Cerebellar nuclear complex (tissue), 1 donor: ENCODE measurements at regions not wholly inside any gene's neighbourhood (a gene's known extent, or its start where the extent isn't known, plus 50 kb on each side); places are given as distances from the start of the nearest gene placed in this dataset.

Experiments
- DNase-seq, 2 experiments: peaks; one replicate each; lab custom pipeline; 2025; lab: John Stamatoyannopoulos, UW

DNA sequence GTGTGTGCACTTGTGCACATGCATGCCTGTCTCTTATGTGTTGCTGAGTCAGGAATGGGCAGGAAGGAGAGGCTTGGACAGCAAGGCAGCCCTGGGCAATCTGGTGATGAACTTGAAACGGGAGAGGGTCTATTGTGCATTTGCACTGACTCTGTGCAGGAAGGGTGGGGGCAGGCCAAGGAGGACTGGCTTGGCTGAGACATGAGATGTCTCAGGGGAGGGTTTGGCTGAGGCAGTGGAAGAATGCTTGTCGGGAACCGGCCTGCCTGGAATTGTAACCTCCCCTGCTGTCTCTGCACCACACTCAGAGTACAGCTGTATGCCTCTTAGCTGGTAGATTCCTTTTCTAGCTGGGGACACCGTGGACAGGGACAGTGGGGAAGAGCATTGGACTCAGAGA, 176.1 kb upstream of the TNP1 start:
- DNase-seq: no peak

DNA sequence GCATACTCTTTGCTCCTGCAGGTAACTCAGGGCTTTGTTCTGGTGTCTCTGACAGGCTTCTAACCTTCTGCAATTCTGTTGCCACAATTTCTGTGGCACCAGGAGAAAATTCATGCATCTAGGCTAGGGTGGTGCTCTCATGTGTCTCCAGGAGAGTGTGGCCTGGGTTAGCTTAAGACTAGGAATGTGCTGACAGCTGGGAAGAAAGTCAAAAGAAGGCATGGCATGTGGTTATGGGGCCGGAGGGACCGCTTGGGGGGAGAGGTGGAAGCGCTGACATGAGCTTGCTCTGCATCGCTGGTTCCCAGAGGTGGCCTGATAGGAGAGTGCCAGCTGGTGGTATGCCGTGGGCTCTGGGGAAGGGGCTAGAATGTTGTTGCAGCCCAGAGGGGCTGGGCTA, 173.3 kb upstream of the TNP1 start:
- DNase-seq: no peak

DNA sequence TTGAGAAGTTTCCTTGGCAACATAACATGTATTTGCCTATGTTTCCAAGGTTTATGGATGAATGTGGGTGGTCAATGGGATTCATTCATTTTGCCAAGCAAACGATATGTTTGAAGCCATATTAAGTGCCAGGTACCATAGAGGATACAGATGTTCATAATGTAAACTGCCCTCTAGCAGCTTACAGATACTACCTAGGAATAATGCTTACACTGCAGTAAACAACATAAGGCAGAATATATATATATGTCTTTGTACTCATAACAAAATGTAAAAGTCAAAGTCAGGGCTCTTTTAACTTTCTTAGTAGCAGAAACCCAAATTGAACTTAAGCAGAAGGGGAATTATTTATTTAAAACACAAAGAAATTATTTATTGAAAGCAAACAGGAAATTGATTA, 171.6 kb upstream of the TNP1 start:
- DNase-seq: no peak

DNA sequence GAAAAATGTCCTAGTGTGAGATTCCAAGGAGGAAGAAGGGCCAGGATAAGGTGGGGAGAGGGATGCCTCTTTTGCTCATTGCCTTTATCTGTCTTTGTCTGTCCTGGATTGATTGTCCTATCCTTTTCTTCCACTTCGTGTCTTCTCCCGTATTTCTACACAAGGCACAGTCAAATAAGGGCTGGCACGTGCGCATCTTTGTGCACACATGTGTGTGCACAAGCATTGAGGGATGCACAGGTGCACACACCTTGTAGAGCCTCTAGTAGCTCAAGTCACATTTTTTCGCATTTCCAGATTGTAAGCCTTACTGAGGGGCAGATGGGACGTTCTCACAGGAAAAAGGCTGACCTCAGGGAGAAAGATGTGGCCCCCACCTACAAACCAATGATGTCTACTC, 170.2 kb upstream of the TNP1 start:
- DNase-seq: no peak

DNA sequence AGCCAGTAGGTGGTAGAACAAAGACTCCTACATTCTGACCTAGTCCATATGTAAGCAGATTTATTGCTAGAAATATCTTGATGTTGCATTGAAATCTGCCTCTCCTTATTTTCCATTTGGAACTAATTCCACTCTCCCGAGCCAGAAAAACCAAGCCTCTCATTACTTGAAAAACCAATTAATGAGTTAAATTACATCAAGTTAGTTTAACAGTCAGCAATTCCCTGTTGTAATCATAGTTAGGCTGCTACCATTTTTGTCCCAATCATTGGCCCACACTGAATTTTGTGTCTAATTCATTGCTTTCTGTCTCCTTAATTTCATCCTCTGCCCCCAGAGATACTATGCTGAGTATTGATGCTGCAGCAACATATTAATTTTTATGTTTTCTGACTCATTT, 168.3 kb upstream of the TNP1 start:
- DNase-seq: no peak

DNA sequence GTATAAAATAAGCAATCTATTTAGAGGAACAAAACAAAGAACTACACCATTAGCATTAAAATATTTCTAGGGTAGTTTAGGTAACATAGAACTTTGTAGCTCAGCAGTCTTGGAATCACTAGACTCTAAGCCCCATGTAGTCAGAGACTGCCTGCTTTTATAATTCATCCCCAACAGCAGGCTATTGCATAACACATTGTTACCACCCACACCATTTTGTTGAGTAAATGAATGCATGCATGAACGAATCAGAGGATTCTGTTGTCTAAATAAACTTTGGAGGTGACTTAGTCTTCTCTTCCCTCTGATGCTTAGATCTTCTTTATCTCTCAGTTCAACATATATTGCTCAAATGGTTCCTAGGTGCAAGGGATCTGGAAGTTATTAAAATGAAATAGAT, 167.6 kb upstream of the TNP1 start:
- no peak for DNase-seq

DNA sequence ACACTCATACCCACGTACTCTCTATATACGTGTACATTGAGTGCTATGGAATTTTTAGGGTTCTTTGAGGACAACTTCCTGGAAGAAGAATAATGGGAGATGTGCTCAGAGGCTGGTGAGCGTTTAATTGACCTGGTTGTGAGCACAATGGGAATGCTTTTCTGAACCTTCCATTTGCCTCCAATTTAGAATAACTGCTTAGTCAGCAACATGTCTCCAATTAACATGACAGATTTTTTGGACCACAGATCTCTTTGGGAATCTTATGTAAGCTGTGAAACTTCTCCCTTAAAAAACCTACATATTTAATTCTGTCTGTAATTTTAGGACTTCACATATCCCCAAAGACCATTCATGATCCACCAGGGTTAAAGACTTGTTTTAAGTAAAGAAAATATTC, 166.7 kb upstream of the TNP1 start:
- no peak for DNase-seq

DNA sequence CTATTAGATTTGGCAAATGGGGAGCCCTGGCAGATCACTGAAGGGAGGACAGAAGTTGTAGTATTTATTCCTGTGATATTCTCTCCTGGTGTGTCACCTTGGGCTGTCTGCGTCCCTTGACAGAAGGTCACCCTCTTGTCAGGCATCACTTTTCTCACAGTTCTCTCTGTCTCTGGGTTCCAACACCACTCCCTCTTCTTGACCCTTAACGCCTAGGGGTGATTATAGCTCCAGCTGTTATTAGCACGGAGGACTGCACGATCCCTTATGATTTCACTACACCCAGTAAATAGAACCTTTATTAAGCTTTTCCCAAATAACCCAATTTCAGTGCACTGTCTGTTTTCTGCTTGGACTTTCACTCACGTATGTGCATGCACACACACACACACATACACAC, 166.3 kb upstream of the TNP1 start:
- DNase-seq: no peak

DNA sequence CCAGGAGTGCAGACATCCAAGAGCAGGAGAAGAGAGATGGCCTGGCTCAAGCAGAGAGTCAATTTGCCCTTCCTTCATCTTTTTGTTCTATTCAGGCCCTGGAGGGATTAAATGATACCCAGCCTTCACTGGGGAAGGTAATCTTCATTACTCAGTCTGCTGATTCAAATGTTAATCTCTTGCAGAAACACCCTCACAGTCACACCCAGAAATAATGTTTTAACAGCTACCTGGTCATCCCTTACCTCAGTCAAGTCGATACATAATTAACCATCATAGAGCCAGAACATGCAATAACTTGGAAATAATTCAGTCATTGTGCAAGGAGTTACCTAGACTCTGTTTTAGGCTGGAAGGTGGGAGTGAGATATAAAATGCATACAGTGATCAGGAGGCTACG, 163.7 kb upstream of the TNP1 start:
- DNase-seq: no peak

DNA sequence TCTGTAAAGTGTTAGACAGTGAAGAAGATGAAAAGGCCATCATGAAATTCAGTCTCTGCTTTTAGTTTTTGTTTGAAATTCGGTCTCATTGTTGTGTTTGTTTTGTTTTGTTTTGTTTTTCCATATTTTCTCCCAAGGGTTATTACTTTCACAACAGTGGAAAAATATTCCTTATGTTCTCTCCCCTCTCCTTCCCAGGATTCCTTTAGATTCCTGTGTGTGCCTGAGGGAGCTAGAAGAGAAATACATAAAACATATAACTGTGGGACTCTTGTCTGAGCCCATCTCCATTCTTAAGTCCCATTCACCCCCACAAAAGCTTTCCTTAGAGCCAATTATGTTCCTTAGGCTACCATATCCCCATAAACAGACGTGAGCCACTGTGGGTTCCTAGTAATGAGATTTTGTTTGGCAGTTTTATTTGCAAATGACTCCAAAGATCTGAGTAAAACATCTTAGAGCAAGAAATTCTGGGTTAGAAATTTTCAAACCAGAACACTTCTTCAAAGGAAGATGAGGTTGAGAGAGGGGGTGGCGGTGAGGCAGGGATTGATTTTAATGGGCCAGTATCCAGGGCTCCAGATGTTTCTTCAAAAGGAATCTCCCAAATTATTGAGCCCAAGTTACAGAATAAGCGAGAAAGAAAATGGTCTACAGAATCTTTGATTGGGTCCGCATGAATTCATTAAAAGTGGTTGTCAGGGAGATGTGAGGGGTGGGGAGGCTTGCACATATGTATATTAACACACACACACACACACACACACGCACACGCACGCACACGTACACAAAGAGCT, 157.8 kb upstream of the TNP1 start:
- no peak for DNase-seq

DNA sequence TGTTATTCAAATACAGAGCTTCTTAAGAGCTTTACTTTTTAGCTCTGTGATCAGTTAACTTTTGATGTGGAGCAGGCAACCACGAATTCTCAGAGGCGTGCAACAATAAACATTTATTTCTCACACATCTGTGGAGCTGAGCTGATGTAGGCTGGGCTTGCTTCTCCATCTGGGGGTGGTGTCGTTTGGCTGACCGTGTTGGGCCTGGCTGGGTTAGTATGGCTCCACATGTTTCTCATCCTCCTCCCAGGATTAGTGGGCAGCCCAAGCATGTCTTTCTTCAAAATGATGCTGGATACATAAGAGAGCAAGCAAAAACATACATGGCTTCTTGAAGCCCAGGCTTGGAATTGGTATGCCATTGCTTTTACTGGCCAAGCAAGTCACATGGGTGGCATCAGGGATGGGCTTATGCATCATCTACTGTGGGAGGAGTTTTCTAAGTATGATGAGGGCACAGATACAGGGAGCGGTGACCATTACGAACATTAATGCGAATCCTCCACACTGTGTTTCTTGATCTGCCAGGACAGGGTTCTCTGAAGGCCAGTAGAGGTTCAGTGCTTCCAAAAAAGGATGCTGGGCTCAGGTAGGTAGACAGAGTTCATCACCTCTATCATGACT, 157.0 kb upstream of the TNP1 start:
- no peak for DNase-seq

DNA sequence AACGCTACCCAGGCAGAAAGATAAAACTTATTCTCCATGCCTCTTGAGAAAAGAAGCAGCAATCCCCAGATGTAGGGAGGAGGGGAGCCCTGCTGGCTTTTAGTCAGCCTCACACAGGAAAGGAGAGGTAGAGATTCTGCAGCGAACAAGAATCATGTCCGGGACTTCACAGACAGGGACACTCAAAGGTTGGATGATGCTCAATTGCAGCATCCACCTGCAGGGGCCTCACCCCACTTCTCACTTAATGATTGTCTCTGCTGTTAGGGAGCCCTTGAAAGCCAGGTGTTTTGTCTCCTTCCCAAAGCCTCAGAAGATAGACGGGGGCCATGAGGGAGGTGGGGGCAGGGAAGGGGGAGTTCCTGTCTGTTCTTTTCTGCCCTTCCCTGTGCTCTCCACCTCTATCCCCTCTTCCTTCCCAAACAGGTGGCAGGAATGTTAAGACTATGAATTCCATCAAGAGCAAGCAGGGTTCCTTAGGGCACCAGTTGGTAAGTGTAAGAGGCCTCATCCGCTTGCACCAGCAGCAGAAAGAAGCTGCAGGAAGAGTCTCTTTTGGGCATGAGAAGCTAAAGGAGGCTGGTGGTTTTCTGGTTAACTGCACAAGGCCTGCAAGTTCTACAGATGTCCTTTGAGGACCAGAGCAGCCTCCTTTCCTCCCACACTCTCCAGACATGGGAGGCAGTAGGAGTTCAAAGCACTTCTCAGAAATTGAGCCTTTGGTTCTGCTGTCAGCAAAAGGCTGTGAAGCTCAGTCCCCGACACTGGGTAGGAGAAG, 154.7 kb upstream of the TNP1 start:
- no peak for DNase-seq

DNA sequence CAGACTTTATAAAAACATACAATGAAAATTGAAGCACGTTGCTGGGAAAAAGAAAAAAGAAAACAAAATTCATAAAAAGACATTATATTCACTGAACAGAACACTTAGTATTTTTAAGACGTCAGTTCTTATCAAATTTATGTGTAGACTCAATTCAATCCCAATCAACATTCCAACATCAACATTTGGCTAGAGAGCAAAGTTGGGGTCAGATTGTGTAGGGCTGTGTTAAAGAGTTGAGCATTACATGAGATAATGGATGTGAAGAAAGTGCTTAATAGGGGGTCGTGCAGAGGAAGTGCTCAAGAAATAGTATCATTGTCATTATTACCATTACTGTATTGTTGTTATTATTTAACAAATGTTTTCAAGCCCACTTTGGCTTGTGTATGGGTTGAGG, 154.1 kb upstream of the TNP1 start:
- DNase-seq: no peak

DNA sequence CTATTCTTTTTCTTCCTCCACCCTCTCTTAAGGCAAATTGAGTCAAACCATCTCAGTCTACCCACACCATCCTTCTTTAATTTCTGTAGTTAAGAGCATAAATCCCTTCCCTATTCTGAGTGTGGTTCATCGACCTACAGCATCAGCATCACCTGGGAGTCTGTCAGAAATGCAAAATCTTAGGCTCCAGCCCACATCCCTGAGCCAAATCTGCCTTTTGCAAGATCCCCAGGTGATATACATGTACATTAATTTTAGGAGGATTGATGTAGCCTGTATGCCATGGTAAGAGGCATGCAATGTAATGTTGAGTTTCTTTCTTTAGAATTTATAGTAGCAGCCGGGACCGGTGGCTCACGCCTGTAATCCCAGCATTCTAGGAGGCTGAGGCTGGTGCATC, 151.7 kb upstream of the TNP1 start:
- no peak for DNase-seq

DNA sequence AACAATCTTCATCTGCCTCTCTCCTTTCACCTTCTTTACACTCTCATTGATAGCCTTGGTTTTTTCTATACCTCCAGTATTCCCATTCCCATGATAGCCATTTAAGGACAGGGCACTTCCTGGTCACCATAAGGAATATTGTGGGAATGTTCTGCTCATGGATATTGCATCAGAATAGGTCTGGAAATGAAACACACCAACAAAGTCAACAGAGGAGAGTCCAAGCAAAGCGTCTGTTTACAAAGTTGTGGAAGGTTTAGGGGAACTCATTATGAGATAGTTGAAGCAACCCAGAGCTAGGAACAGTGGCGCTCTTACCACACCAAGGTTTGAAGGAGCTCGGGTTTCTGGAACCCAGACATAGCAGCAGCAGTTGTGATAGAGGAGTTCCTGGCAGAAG, 150.3 kb upstream of the TNP1 start:
- no peak for DNase-seq

DNA sequence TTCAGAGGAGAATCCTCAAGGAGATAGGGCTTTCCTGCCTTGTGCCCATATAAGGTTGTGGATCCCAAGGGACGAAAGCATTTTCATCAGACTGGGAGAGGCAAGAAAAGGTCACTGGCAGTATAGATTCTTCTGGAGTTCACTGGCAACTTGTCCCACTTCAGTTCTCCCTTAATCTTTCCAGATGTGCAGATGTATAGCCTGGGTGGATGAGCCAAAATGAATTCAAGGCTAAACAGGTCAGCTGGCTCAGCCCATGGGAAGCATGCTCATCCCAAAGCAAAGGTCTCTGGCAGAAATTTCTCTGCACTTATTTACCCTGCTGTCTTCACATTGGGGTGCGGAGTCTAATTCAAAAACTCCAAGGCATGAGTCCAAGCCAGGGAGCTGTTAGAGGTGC, 148.9 kb upstream of the TNP1 start:
- no peak for DNase-seq

DNA sequence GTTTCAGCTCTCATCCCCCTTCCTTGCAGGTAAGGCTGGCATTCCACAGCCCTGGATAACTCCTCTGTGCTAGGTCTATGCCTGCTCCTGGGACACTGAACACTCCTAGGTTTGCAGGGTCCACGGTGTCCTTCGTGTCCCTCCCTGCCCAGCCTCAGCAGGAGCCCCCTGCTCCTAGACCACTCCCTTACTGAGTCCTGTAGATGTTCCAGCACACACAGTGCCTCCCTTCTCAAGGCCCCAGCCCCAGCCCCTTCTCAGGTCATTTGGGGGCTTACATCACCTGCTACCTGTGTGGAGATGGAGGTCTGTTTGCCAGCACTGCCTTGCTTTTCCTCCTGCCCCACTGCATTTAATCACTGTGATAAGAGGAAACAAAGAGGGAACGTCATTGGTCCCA, 146.4 kb upstream of the TNP1 start:
- DNase-seq: no peak

DNA sequence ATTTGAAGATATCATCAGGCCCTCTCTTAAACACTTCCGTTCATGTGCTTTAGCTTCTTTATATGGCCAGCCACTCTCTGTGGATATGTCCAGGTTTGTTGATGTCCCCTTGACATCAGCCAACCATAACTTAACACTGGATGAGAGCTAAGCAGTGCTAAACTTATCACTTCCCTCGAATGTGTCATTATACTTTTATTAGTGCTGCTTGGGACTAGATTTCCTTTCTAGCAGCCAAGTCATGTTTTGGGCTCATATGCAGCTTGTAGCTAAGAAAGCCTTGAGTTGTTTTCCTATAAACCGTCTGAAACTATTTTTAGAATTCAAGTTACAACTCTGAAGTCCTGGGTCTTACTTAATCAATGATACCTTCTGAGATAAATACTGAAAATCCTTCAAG, 144.8 kb upstream of the TNP1 start:
- no peak for DNase-seq

DNA sequence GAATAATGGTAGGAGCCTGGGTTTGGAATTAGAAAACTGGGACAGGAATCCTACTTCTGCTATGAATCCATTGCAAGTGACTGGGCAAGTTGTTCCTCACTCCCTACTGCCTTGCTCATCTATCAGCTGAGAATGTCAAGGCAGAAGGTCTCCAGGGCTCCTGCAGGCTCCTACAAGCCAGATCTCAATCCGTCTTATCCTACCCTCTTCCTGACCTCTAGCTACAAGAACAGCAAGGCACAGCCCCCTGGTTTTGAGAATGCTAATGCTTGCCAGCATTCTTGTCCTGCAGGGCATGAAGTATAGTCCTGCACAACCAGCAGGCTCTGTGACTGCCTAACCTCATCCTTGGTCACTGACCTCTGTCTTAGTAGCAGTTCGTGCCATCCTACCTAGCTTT, 141.9 kb upstream of the TNP1 start:
- no peak for DNase-seq

DNA sequence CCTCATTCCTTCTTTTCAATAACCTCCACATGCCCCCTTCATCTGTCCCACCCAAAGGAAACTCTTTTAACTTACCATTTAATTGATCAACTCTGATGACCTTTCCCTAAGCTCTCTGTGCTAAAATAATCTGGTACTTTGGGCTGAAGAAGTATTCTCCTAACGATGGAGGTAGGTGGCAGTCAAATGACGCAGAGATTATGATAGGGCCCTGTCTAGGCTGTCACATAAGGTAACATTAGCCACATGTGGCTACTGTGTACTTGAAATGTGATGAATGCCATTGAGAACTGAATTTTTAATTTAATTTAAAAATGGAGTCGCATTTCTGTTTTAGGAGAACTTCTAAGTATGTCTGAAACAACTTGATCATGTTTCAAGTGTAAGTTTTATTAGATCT, 140.5 kb upstream of the TNP1 start:
- no peak for DNase-seq

DNA sequence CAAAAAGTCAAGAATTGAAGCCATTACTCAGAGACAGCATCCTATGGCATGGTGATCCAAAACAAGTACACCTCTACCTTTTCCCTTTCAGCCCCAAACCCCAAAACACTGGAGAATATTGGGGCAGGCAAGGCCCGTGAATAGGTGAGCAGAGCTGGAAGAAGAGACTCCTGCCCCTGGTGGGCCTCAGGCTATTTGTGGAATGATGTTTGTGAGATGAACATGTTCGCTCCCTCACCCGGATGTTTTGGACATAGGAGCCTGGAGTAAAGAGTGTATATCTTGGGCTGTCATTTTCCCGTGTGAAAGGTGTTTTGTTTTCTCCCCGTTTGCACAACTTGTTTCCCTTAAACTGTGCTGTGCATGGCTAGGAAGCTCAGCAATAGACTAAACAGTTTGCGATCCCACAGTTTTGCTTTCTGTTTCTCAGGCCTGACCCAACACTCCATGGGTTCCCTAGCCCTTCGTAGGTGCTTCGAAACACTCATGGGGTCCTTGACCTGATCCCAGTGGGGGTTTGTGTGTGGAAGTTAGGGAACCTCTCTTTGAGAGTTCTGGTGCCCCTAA, 136.5 kb upstream of the TNP1 start:
- DNase-seq: no peak

DNA sequence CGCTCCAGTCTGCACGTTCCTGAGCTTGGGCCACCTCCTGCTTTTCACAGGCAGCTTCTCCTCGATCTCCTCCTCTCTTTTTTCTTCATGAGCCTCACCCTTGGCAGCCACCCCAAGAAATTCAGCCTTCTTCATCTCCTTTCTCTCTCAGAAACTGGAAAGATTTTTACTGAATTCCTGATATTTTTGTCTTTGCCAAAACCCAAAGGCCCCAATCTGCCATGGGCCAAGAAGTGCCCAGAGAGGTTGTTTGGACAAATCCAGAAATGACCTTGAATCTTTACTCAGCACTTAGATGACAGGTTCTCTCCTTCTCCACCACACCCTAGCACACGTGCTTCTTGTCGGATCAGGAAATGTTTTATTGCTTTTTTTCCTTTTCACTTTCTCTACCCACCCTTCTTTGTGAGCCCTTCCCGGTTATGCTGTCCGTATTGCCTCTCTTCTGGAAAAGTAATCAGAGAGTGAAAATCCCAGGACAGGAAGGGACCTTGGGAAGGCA, 134.5 kb upstream of the TNP1 start:
- DNase-seq: no peak
